ENCODE measurements at regions not wholly inside any gene's neighbourhood (a gene's known extent, or its start where the extent isn't known, plus 50 kb on each side); places are given as distances from the start of the nearest gene placed in this dataset.
"Not testable (repeated sequence)": the region's sequence is repeated elsewhere in the genome, so short reads cannot be mapped to it uniquely, and the experiment has no call there.

DNA sequence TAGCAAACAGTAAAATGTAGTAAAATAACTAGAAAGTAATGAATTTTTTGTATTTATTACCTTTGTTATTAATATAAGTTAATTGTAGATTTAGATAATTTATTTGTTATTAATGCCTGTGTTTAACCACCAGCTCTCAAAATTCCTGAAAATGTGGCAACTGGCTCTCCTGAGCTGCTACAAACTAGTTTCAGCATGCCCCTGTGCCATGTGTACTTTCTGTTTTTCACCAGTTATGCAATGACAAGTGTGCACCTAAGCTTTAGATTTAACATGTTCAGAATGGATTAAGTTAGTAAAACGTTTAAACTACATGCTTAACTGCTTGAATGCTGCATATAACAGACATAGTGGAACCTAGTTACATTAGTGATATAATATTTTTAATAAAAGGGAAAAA, 88.1 kb downstream of the POSTN start:
- H3K36me3 Mint-ChIP-seq, result no peaks in the 10 kb centered on the region
- H3K27ac Mint-ChIP-seq, result no peak overlapping the region
- H3K4me1 Mint-ChIP-seq, result no peaks in the 10 kb centered on the region
- H3K9me3 ChIP-seq (ENCODE audit: control insufficient read depth in 2 of 2, low read length in 2 of 2), result no peaks in the 10 kb centered on the region
- DNase-seq (no peak), ATAC-seq (ENCODE audit: low read depth in 2 of 2) (no peak)
- no peak overlapping the region for H3K4me3 Mint-ChIP-seq
- no peaks in the 10 kb centered on the region for H3K27me3 Mint-ChIP-seq
- no peak overlapping the region for H3K27ac ChIP-seq (ENCODE audit: insufficient read depth, low read length, poor library complexity, severe bottlenecking)
- no peaks in the 10 kb centered on the region for H3K27me3 ChIP-seq (ENCODE audit: control insufficient read depth, insufficient read depth, low read length)
- peaks cover 0 to 9% (median 3%) of the 10 kb centered on the region in 7 donors for H3K9me3 Mint-ChIP-seq
- H3K36me3 ChIP-seq (ENCODE audit: control insufficient read depth, insufficient read depth, low read length), result no peaks in the 10 kb centered on the region
- no peaks in the 10 kb centered on the region for H3K4me1 ChIP-seq (ENCODE audit: control insufficient read depth, insufficient read depth, low read length, poor library complexity, severe bottlenecking)
- no peak overlapping the region for H3K4me3 ChIP-seq (ENCODE audit: low read depth, low read length)

DNA sequence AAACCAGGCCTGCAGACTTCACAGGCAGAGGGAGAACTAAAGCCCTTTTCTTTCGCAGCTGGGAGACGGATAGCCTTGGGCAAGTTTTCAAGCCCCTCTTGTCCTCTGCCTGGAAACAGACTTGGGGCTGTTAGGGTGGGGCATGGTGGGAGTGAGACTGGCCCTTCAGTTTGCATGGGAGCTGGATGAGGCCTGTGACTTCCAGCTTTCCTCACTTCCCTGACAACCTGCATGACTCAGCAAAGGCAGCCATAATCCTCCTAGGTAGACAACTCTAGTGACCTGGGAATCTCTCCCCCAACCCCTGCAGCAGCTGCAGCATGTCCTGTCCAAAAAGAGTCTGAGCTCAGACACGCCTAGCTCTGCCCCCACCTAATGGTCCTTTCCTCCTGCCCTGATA, 93.0 kb downstream of the POSTN start:
- no peak overlapping the region for H3K27ac ChIP-seq (ENCODE audit: insufficient read depth, low read length, poor library complexity, severe bottlenecking)
- no peaks in the 10 kb centered on the region for H3K36me3 Mint-ChIP-seq
- H3K4me3 ChIP-seq (ENCODE audit: low read depth, low read length), result no peak overlapping the region
- H3K4me1 ChIP-seq (ENCODE audit: control insufficient read depth, insufficient read depth, low read length, poor library complexity, severe bottlenecking), result no peaks in the 10 kb centered on the region
- H3K4me3 Mint-ChIP-seq, result no peak overlapping the region
- H3K27me3 ChIP-seq (ENCODE audit: control insufficient read depth, insufficient read depth, low read length), result no peaks in the 10 kb centered on the region
- H3K36me3 ChIP-seq (ENCODE audit: control insufficient read depth, insufficient read depth, low read length), result no peaks in the 10 kb centered on the region
- no peak for ATAC-seq (ENCODE audit: low read depth in 2 of 2)
- DNase-seq, result no peak
- peaks cover 0 to 6% (median 0%) of the 10 kb centered on the region in 7 donors for H3K9me3 Mint-ChIP-seq
- H3K9me3 ChIP-seq (ENCODE audit: control insufficient read depth in 2 of 2, low read length in 2 of 2), result no peaks in the 10 kb centered on the region
- H3K4me1 Mint-ChIP-seq, result no peaks in the 10 kb centered on the region
- H3K27ac Mint-ChIP-seq, result no peak overlapping the region
- H3K27me3 Mint-ChIP-seq, result no peaks in the 10 kb centered on the region

DNA sequence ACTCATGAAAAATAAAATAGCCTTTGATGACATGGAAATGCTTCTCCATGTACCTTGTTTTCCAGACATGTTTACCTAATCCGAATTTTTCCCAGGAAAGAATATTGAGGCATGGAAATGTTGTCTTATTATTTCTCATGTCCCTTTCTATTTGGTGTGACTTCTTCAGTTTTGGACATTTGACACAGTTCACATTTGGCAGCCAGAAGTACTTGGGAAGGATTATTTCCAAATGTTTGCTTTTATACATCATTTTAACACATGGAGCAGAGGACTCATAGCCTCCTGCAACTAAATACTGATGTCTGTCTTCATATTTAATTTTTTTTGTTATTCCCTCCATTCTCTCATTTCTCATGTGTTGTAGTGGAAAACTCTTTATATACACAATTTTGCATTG, 94.3 kb downstream of the POSTN start:
- H3K27ac Mint-ChIP-seq, result no peak overlapping the region

DNA sequence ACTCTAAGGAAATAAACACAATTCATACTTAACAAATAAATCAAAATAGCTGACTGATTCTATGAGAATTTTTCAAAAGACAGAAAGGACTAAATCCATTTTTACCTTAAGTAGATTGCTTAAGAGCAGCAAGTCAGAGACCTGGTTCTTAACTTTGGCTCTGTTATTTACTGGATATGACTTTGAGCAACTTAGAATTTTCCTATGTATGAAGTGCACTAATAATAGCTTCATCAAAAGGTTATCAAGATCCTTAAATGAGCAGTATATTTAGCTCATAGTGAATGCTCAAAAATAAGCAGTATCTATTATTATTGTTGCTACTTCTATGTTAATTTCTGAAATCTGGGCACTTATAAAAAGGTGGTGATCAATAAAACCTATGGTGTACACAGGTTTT, 95.3 kb downstream of the POSTN start:
- Histone ChIP-seq H3K36me3 (ENCODE audit: control insufficient read depth, insufficient read depth, low read length) (no peaks in the 10 kb centered on the region), H3K27ac (ENCODE audit: insufficient read depth, low read length, poor library complexity, severe bottlenecking) (no peak overlapping the region), H3K27me3 (ENCODE audit: control insufficient read depth, insufficient read depth, low read length) (no peaks in the 10 kb centered on the region), H3K9me3 (ENCODE audit: control insufficient read depth in 2 of 2, low read length in 2 of 2) (no peaks in the 10 kb centered on the region), H3K4me3 (ENCODE audit: low read depth, low read length) (no peak overlapping the region), H3K4me1 (ENCODE audit: control insufficient read depth, insufficient read depth, low read length, poor library complexity, severe bottlenecking) (no peaks in the 10 kb centered on the region)
- ATAC-seq (ENCODE audit: low read depth in 2 of 2) (no peak), DNase-seq (no peak)
- H3K27ac Mint-ChIP-seq, result no peak overlapping the region
- H3K9me3 Mint-ChIP-seq, result peaks cover 0 to 8% (median 2%) of the 10 kb centered on the region in 7 donors
- no peaks in the 10 kb centered on the region for H3K36me3 Mint-ChIP-seq
- H3K4me1 Mint-ChIP-seq, result no peaks in the 10 kb centered on the region
- H3K27me3 Mint-ChIP-seq, result no peaks in the 10 kb centered on the region
- no peak overlapping the region for H3K4me3 Mint-ChIP-seq

More for the DNA sequence above, 94.3 kb downstream of the POSTN start:
- H3K4me1 ChIP-seq (ENCODE audit: control insufficient read depth, insufficient read depth, low read length, poor library complexity, severe bottlenecking), result no peaks in the 10 kb centered on the region
- Mint-ChIP-seq H3K36me3 (no peaks in the 10 kb centered on the region), H3K27me3 (no peaks in the 10 kb centered on the region), H3K4me3 (no peak overlapping the region), H3K9me3 (peaks cover 0 to 6% (median 0%) of the 10 kb centered on the region in 7 donors), H3K4me1 (no peaks in the 10 kb centered on the region)
- ATAC-seq (ENCODE audit: low read depth in 2 of 2), result no peak
- no peak overlapping the region for H3K27ac ChIP-seq (ENCODE audit: insufficient read depth, low read length, poor library complexity, severe bottlenecking)
- H3K27me3 ChIP-seq (ENCODE audit: control insufficient read depth, insufficient read depth, low read length), result no peaks in the 10 kb centered on the region
- no peaks in the 10 kb centered on the region for H3K9me3 ChIP-seq (ENCODE audit: control insufficient read depth in 2 of 2, low read length in 2 of 2)
- H3K36me3 ChIP-seq (ENCODE audit: control insufficient read depth, insufficient read depth, low read length), result no peaks in the 10 kb centered on the region
- no peak overlapping the region for H3K4me3 ChIP-seq (ENCODE audit: low read depth, low read length)
- no peak for DNase-seq

DNA sequence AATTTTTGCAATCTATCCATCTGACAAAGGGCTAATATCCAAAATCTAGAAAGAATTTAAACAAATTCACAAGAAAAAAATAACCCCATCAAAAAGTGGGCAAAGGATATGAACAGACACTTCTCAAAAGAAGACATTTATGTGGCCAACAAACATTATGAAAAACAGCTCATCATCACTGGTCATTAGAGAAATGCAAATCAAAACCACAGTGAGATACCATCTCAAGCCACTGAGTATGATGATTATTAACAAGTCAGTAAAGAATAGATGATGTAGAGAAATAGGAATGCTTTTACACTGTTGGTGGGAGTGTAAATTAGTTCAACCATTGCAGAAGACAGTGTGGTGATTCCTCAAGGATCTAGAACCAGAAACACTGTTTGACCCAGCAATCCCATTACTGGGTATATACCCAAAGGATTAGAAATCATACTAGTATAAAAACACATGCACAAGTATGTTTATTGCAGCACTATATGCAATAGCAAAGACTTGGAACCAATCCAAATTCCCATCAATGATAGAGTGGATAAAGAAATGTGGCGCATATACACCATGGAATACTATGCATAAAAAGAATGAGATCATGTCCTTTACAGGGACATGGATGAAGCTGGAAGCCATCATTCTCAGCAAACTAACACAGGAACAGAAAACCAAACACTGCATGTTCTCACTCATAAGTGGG, 96.1 kb downstream of the POSTN start:
- not testable (repeated sequence) for H3K27ac ChIP-seq (ENCODE audit: insufficient read depth, low read length, poor library complexity, severe bottlenecking); H3K4me3 Mint-ChIP-seq; H3K9me3 ChIP-seq (ENCODE audit: control insufficient read depth in 2 of 2, low read length in 2 of 2); H3K27ac Mint-ChIP-seq; H3K36me3 ChIP-seq (ENCODE audit: control insufficient read depth, insufficient read depth, low read length); H3K27me3 Mint-ChIP-seq; ATAC-seq (ENCODE audit: low read depth in 2 of 2); H3K27me3 ChIP-seq (ENCODE audit: control insufficient read depth, insufficient read depth, low read length); H3K4me3 ChIP-seq (ENCODE audit: low read depth, low read length); H3K9me3 Mint-ChIP-seq; H3K4me1 ChIP-seq (ENCODE audit: control insufficient read depth, insufficient read depth, low read length, poor library complexity, severe bottlenecking); H3K4me1 Mint-ChIP-seq; DNase-seq; H3K36me3 Mint-ChIP-seq

DNA sequence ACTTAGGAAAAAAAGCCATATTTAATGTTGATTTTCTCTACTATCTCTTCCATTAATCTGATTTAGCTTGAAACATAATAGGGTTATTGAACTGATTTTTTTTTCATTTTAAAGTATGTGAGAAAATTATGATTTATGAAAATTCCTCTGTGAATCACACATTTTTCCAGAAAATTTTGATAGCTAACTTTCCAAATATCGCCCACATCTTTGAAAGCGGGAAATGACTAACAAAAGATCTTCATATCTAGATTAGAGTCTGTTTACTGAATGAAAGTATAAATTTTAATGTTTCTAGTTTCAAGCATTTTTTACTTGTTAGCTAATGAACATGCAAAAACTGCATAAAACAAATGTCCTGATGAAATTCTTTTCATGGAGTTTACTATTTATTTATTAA, 97.4 kb downstream of the POSTN start:
- H3K27ac ChIP-seq (ENCODE audit: insufficient read depth, low read length, poor library complexity, severe bottlenecking), result no peak overlapping the region
- ATAC-seq (ENCODE audit: low read depth in 2 of 2), result no peak
- peaks cover 0 to 7% (median 2%) of the 10 kb centered on the region in 7 donors for H3K9me3 Mint-ChIP-seq
- H3K27ac Mint-ChIP-seq, result no peak overlapping the region
- no peaks in the 10 kb centered on the region for H3K27me3 Mint-ChIP-seq
- H3K4me1 Mint-ChIP-seq, result no peaks in the 10 kb centered on the region
- H3K4me1 ChIP-seq (ENCODE audit: control insufficient read depth, insufficient read depth, low read length, poor library complexity, severe bottlenecking), result no peaks in the 10 kb centered on the region
- no peaks in the 10 kb centered on the region for H3K36me3 Mint-ChIP-seq
- no peaks in the 10 kb centered on the region for H3K9me3 ChIP-seq (ENCODE audit: control insufficient read depth in 2 of 2, low read length in 2 of 2)
- no peak overlapping the region for H3K4me3 Mint-ChIP-seq
- no peaks in the 10 kb centered on the region for H3K36me3 ChIP-seq (ENCODE audit: control insufficient read depth, insufficient read depth, low read length)
- H3K4me3 ChIP-seq (ENCODE audit: low read depth, low read length), result no peak overlapping the region
- H3K27me3 ChIP-seq (ENCODE audit: control insufficient read depth, insufficient read depth, low read length), result no peaks in the 10 kb centered on the region
- DNase-seq, result no peak

DNA sequence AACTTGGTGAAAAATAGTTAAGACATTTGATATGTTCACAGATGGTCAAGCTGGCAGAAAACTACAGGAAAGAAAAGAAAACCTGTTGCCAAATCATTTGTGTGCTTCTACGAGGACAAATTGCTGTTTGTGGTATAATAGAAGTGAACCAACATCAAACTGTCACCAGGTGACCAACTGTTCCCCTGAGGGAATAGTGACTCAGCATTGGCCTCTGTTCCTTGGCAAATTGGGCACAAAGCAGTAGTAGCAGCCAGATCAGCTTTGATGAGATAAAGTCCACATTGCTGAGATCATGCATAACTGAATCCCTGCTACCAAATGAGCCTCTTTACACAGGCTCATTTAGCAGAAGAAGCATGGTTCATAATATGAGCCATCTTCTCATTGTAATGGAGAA, 103.5 kb downstream of the POSTN start:
- no peak overlapping the region for H3K27ac ChIP-seq (ENCODE audit: insufficient read depth, low read length, poor library complexity, severe bottlenecking)
- H3K27me3 Mint-ChIP-seq, result no peaks in the 10 kb centered on the region
- peaks cover 1 to 9% (median 4%) of the 10 kb centered on the region in 7 donors for H3K9me3 Mint-ChIP-seq
- no peak overlapping the region for H3K4me3 Mint-ChIP-seq
- H3K36me3 Mint-ChIP-seq, result no peaks in the 10 kb centered on the region
- ATAC-seq (ENCODE audit: low read depth in 2 of 2) (no peak), DNase-seq (no peak)
- H3K36me3 ChIP-seq (ENCODE audit: control insufficient read depth, insufficient read depth, low read length), result no peaks in the 10 kb centered on the region
- no peaks in the 10 kb centered on the region for H3K4me1 ChIP-seq (ENCODE audit: control insufficient read depth, insufficient read depth, low read length, poor library complexity, severe bottlenecking)
- no peaks in the 10 kb centered on the region for H3K27me3 ChIP-seq (ENCODE audit: control insufficient read depth, insufficient read depth, low read length)
- H3K27ac Mint-ChIP-seq, result no peak overlapping the region
- no peaks in the 10 kb centered on the region for H3K9me3 ChIP-seq (ENCODE audit: control insufficient read depth in 2 of 2, low read length in 2 of 2)
- no peak overlapping the region for H3K4me3 ChIP-seq (ENCODE audit: low read depth, low read length)
- no peaks in the 10 kb centered on the region for H3K4me1 Mint-ChIP-seq

DNA sequence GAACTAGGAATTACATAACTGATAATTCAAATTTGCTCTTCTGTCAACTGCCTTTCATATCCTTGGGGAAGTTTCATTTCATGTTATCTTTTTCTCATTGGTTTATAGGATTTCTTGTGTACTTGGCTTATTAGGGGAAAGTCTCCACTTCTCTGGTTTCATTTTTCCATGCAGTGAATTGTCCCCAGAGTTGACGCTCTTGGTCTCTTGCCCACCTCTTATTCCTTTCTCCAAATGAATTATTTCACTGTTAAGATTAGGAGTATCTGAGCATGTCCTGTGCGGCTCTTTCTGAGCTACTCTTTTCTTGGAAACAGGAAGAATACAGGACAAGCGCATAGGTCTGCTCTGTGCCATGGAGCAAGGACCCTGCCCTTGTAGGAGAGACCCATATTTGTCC, 104.8 kb downstream of the POSTN start:
- H3K36me3 ChIP-seq (ENCODE audit: control insufficient read depth, insufficient read depth, low read length), result no peaks in the 10 kb centered on the region
- ATAC-seq (ENCODE audit: low read depth in 2 of 2), result no peak
- no peak overlapping the region for H3K4me3 Mint-ChIP-seq
- H3K36me3 Mint-ChIP-seq, result no peaks in the 10 kb centered on the region
- no peak for DNase-seq
- no peaks in the 10 kb centered on the region for H3K4me1 ChIP-seq (ENCODE audit: control insufficient read depth, insufficient read depth, low read length, poor library complexity, severe bottlenecking)
- H3K27me3 Mint-ChIP-seq, result peaks cover 4% of the 10 kb centered on the region
- no peak overlapping the region for H3K27ac ChIP-seq (ENCODE audit: insufficient read depth, low read length, poor library complexity, severe bottlenecking)
- H3K27ac Mint-ChIP-seq, result no peak overlapping the region
- H3K4me3 ChIP-seq (ENCODE audit: low read depth, low read length), result no peak overlapping the region
- no peaks in the 10 kb centered on the region for H3K27me3 ChIP-seq (ENCODE audit: control insufficient read depth, insufficient read depth, low read length)
- no peaks in the 10 kb centered on the region for H3K4me1 Mint-ChIP-seq
- peaks cover 1 to 7% (median 5%) of the 10 kb centered on the region in 7 donors for H3K9me3 Mint-ChIP-seq
- H3K9me3 ChIP-seq (ENCODE audit: control insufficient read depth in 2 of 2, low read length in 2 of 2), result no peaks in the 10 kb centered on the region

Data from CD4-positive, CD25-positive, alpha-beta regulatory T cell (primary cell).